ENCODE measurements at regions not wholly inside any gene's neighbourhood (a gene's known extent, or its start where the extent isn't known, plus 50 kb on each side); places are given as distances from the start of the nearest gene placed in this dataset.

- TF ChIP-seq CTCF (IDR thresholded peaks at IDR 0.05; ENCODE audit: low read depth, low read length), result no peak
- TF ChIP-seq EZH2phosphoT487 (IDR thresholded peaks at IDR 0.05; ENCODE audit: low read depth), result no peak
Observed at GRCh38 chr12:62078020-62078419, 182.2 kb upstream of the USP15 start.

Data from OCI-LY3 (cell line).